ENCODE measurements at regions not wholly inside any gene's neighbourhood (a gene's known extent, or its start where the extent isn't known, plus 50 kb on each side); places are given as distances from the start of the nearest gene placed in this dataset.
"Not testable (repeated sequence)": the region's sequence is repeated elsewhere in the genome, so short reads cannot be mapped to it uniquely, and the experiment has no call there.

GRCh38 chr2:19198381-19198780 lies 160.0 kb downstream of the OSR1 start:
- no peak for DNase-seq

GRCh38 chr2:19195661-19196060 lies 162.8 kb downstream of the OSR1 start:
- DNase-seq: no peak

DNA sequence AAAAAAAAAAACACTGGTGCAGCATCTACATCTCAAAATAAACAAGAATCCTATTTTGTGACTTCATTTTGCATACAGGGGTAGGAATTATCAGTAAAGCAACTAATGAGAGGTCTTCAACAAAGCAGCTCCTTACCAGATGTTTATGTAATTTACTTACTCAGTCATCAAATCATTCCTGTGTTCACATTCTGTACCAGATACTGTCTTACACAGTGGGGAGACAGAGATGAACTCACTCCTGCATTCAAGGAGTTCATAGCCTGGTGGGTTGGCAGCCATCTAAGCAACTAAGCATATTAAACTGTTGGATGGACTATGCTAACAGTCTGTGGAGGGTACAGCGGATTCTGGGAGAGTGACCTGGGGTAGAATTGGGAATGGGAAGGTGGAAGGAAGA lies 169.0 kb downstream of the OSR1 start:
- DNase-seq: no peak

DNA sequence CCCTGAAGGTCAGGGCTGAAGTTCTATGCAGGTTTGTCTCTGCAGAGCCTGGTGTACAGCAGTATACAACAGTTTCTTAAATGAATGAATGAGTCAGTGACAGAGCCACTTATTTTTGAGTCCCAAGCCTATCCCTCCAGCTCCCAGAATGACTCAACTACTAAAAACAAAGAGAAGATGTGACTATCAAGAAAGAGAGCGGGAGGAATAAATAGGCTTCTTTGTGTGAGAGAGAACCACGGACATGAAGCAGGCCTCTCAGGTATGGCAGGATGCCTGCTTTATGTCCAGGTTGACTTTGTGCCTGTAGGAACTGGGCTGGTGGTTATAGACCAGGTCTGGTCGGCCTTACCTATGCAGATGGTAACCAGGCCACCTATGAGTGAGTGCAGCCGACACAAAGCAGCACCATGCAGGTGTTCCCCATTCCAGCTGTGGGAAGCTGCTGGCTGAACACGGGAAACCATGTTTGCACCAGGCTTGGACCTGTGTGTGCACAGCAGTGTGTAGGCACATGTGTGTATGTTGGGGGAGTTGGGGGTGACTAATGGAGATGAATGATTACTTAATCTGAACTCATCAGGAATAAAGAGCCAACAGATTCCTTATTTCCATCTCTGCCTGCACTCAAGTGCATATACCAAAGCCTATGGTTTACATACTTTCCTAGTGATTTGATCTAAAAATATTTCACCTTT lies 171.0 kb downstream of the OSR1 start:
- DNase-seq: no peak

- DNase-seq: no peak
Observed at GRCh38 chr2:19185086-19185485, 173.3 kb downstream of the OSR1 start.

- no peak for DNase-seq
Observed at GRCh38 chr2:19178175-19178574, 180.2 kb downstream of the OSR1 start.

DNA sequence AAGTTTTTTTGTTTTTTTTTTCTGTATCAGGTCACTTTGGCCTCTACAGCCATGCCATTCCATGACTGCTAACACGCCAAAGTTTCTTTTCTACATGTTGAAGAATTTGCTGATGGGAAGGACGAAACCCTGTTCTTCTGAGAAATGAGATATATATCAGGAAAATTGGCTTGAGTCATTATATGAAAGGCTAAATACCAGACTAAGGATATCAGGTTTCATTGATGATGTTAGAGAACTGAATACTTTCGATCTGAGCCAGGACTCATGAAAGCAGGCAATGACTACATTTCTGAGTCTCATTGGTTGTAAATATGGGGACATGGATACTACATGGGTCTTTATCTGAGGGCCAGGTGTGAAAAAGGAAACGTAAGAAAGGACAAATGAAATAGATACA lies 181.4 kb downstream of the OSR1 start:
- no peak for DNase-seq

GRCh38 chr2:19176172-19176852 lies 182.1 kb downstream of the OSR1 start:
- no peak for DNase-seq

- no peak for DNase-seq
Observed at GRCh38 chr2:19174176-19174575, 184.2 kb downstream of the OSR1 start.

GRCh38 chr2:19171409-19171808 lies 187.0 kb downstream of the OSR1 start:
- no peak for DNase-seq

DNA sequence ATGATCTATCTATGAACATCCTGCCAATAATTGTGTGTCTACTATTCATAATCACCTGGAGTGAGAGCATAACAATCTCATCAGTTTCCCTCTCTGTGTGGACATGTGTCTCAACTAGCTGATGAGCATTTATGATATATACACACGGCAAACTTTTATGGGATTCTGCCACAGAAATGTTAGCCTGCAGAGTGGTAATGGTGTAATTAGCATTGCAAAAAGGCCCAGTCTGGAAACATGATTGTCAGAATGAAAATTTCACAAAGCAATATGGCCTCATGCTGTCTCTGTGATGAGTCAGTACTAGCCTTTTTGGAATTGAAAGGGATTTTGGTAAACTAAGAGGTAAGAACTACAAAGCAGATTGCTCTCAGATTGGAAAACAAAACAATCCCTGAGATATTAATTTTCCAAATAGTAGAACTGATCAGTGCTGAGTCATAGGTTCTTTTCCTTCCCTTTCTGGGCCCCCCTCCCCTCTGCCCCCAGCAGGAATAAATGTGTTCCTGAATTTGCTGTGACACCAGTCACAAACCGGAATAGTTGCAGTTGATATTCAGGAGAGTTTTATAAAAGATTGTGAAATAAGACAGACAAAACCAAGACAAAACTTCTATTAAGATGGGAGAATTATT lies 189.2 kb downstream of the OSR1 start:
- no peak for DNase-seq

- DNase-seq: not testable (repeated sequence)
Observed at GRCh38 chr2:19164099-19164498, 194.3 kb downstream of the OSR1 start.

DNA sequence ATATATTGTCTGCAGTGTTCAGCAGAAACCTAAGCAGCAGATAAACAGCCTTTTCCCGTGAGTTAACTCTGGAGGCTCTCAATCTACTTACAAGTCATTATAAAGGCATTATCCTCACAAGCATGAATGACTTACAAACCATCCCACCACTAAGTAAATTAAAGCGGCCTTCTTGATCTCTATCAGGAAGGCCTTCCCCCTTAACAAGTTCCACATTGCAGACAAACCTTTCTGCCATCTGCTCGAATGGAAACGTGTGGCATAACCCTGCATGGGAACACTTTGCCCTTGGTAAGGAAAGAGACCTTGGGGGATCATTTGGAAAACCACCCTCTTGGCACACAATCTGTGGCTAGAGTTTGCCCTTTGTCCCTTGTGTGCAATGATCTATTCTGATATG lies 199.5 kb downstream of the OSR1 start:
- no peak for DNase-seq

DNA sequence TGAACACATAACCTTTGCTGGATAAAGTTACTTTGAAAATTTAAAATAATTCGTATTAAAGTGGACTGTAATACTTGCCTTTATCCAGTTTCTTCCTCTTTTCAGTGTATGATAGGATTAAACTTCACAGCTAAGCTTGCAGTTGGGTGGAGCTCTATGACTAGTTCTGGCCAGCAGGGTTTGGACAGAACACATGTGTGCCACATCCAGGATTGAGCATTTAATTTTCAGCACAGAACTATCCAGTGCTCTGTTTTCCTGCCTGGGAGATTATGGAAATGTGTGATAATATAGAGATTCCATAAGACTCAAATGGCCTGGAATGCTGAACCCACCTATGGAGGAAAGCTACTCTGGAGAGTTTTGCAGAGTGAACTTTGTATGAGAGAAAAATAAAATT lies 200.2 kb downstream of the OSR1 start:
- no peak for DNase-seq

DNA sequence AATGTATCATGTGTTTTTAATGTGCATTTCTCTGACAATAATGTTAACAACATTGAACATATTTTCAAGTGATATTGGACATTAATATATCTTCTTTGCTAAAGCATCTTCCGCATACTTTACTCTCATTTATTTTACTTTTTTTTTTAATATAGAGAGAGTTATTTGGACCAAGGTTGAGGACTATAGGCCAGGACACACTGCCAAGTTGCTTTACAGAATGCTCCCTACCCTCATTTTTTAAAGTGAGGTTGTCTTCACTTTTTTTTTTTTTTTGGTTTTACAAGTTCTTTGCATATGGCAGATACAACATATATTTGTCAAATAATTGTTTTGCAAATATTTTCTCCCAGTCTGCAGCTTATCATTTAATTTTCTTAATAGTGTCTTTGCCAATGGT lies 201.8 kb downstream of the OSR1 start:
- DNase-seq: no peak

DNA sequence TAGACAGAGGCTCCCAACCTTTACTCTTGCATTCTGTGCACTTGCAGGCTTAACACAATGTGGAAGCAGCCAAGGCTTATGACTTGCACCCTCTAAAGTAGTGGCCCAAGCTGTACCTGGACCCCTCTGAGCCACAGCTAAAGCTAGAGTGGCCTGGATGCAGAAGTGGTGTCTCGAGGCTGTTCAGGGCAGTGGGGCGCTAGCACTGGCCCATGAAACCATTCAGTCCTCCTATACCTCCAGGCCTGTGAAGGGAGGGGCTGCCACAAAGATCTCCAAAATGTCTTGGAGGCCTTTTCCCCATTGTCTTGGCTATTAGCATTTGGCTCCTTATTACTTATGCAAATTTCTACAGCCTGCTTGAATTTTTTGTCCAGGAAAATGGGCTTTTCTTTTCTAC lies 207.7 kb downstream of the OSR1 start:
- no peak for DNase-seq

GRCh38 chr2:19146867-19147266 lies 211.6 kb downstream of the OSR1 start:
- DNase-seq: no peak

- no peak for DNase-seq
Observed at GRCh38 chr2:19141234-19142004, 217.0 kb downstream of the OSR1 start.

DNA sequence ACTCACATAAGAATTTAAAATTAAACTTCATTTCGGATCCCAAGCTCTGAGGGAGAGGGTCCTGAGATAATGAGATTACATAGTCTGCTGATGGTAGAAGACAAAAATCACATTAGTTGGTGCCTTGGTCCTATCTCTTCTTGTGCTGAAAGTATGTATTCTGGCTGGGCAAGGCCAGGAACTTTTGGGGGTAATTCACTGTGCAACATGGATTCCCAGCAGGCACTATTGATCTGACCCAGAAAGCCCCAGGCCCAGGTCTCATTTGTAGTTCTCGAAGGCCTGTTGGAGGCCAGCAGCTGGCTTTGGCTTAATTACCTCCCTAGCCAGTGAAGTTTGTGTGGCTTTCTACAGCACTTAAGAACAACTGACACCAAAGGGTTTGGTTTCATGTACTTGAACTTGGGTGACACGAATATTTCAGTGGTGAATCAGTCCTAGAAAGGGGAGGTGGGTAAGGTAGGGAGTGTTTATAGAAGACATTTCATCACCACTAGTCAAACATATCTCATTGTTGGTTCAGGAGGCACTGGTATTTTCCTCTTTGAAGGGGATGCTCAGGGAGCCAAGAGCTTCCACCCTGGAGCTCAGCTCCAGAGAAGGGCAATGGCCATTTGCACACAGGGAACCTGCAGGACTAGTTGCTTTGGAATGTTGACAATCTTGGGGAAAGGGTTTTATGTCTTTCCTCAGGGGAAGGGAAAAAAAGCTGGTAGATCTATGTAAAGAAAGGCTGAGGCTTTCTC lies 217.8 kb downstream of the OSR1 start:
- DNase-seq: no peak

DNA sequence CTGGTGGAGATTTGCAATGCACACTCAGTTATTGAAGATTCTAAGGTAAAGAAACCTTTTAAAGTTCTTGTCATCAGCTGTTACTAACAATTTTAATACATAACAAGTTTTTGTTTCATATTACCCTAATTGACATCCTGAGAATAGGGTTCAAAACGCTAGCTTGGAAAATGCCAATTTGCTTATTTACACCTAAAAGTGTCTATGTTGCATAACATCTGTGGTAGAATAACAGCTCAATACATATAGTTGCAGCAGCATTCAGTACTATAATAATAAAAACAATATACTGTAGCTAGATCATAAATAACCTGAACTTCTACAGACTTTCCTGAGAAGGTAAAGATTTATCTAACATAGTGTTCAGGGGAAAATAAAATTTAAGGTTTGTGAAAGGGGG lies 219.0 kb downstream of the OSR1 start:
- DNase-seq: no peak

DNA sequence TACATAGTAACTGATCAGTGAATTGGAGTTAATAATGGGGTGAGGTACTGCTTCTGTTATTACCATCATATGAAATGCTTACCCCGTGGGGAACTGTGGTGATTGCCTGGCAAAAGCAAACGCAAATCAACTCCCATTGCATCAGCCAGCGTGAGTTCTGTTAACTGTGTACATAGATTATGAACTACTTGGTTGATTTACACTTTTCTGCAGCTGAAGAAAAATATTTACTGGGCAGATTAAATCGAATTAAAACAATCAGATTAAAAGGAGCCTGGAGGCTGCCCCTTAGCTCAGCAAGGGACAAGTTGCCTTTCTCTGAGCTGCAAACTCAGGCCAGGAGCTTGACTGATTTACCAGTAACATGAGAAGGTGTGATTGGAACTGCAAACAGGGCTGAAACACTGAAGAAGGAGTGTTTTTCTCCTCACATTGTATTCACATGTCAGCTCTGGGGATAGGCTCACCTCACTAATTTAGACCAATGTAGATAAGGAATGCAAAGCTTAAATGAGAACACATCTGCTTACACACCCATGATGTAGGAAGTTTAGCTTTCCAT lies 220.1 kb downstream of the OSR1 start:
- no peak for DNase-seq

- DNase-seq: no peak
Observed at GRCh38 chr2:19137433-19137832, 221.0 kb downstream of the OSR1 start.
